ENCODE measurements at regions not wholly inside any gene's neighbourhood (a gene's known extent, or its start where the extent isn't known, plus 50 kb on each side); places are given as distances from the start of the nearest gene placed in this dataset.

DNA sequence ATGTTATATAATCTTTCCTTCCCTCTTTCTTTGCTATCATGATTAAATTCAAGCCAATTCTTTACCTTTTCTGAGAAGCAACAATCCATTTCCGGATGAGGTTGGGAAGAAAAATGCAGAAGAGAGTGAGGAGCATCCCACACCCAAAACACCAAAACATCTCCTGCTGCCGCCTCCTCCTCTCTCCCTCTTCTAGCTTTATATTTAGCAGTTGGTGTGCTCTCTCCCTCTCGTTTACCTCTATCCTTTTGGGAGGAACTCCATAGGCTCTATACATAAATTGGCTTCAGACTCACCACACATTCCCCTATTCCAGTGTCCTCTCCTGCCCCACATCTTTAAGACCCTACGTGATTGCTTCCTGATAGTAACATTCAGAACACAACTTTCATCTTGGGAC, 332.2 kb upstream of the PLXNA2 start:
- intact Hi-C loops (cut with DNase I; ENCODE audit: low total_unique reads) (no loop called here), in situ Hi-C loops (cut with MboI; ENCODE audit: low pct_ligation_motif_present in 1 of 4, low pct_unique_long_range_greater_than_20kb in 1 of 4, low sequenced_read_pairs in 3 of 4) (no loop called here)

GRCh38 chr1:208577381-208577905, 333.3 kb upstream of the PLXNA2 start:
- WGBS, 2 donors (ENCODE audit: low coverage in 1 of 2): 89% methylated on average over 1 of the region's 1 CpG; no CpG with 5 or more reads in 1 of the 2 donors
- H3K27ac ChIP-seq: no peak overlapping the region
- TF ChIP-seq, protein P1, sequence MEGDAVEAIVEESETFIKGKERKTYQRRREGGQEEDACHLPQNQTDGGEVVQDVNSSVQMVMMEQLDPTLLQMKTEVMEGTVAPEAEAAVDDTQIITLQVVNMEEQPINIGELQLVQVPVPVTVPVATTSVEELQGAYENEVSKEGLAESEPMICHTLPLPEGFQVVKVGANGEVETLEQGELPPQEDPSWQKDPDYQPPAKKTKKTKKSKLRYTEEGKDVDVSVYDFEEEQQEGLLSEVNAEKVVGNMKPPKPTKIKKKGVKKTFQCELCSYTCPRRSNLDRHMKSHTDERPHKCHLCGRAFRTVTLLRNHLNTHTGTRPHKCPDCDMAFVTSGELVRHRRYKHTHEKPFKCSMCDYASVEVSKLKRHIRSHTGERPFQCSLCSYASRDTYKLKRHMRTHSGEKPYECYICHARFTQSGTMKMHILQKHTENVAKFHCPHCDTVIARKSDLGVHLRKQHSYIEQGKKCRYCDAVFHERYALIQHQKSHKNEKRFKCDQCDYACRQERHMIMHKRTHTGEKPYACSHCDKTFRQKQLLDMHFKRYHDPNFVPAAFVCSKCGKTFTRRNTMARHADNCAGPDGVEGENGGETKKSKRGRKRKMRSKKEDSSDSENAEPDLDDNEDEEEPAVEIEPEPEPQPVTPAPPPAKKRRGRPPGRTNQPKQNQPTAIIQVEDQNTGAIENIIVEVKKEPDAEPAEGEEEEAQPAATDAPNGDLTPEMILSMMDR (IDR thresholded peaks at IDR 0.05): no peak
- TF ChIP-seq POLR2AphosphoS5 (IDR thresholded peaks at IDR 0.05) (no peak), POLR2A (IDR thresholded peaks at IDR 0.05) (no peak), EP300 (IDR thresholded peaks at IDR 0.05; ENCODE audit: low read depth) (no peak)
- in situ Hi-C loops (cut with MboI; ENCODE audit: low pct_ligation_motif_present in 1 of 4, low pct_unique_long_range_greater_than_20kb in 1 of 4, low sequenced_read_pairs in 3 of 4) (no loop called here), intact Hi-C loops (cut with DNase I; ENCODE audit: low total_unique reads) (no loop called here)
- H3K4me1 ChIP-seq: no peaks in the 10 kb centered on the region
- DNase-seq: no peak
- no peaks in the 10 kb centered on the region for H3K36me3 ChIP-seq
- H3K9me3 ChIP-seq: no peaks in the 10 kb centered on the region
- H3K27me3 ChIP-seq: no peaks in the 10 kb centered on the region
- no peak overlapping the region for H3K4me3 ChIP-seq

More for the DNA sequence above, 332.2 kb upstream of the PLXNA2 start:
- Histone ChIP-seq H3K36me3 (no peaks in the 10 kb centered on the region), H3K9me3 (no peaks in the 10 kb centered on the region), H3K27ac (no peak overlapping the region), H3K4me3 (no peak overlapping the region), H3K4me1 (no peaks in the 10 kb centered on the region), H3K27me3 (no peaks in the 10 kb centered on the region)
- TF ChIP-seq POLR2A (IDR thresholded peaks at IDR 0.05): no peak
- TF ChIP-seq, protein P1 (IDR thresholded peaks at IDR 0.05): no peak
- TF ChIP-seq EP300 (IDR thresholded peaks at IDR 0.05; ENCODE audit: low read depth): no peak
- no peak for TF ChIP-seq POLR2AphosphoS5 (IDR thresholded peaks at IDR 0.05)
- no peak for DNase-seq
- WGBS, 2 donors (ENCODE audit: low coverage in 1 of 2): 74 to 85% methylated on average over 4 of the region's 4 CpGs

DNA sequence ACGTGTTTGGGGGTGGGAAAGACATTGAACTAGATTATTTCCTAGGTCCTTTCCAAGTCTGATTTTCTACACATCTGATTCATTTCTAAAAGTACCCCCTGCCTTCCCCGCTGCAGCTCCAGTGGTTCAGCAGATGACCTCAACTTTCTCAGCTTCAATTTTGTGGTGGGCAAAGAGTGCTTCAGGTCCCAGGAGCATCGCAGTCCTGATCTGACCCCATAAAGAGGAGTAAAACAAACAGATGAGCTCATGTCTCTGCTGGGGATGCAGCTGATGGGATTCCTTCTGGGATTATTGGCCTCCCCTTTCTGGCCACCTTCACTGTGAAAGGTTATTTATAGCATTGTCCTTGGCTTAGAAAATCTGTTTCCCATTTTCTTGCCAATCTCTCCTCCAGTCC, 337.0 kb upstream of the PLXNA2 start:
- WGBS, 2 donors (ENCODE audit: low coverage in 1 of 2): 48 to 72% methylated on average over 2 to 3 of the region's 3 CpGs

DNA sequence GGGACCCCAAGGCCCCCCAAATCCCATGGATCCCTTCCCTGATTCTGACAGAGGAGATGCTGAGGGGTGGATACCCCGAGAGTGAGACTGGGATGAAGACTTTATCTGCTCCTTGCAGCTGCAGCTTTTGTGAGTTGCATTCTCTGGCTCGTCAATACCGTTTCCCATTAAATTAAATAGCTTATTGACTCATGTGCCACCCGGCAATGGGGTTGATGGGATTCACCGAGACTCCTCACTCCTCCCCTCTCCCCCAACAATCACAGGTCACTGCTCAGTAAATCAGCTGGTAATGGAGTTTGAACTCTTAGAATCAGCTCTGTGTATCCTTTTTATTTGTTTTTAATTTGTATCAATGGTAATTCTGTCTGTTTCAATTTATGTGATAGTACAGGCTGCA, 337.5 kb upstream of the PLXNA2 start:
- TF ChIP-seq, protein P1 (IDR thresholded peaks at IDR 0.05): no peak
- no peak for TF ChIP-seq POLR2A (IDR thresholded peaks at IDR 0.05)
- in situ Hi-C loops (cut with MboI; ENCODE audit: low pct_ligation_motif_present in 1 of 4, low pct_unique_long_range_greater_than_20kb in 1 of 4, low sequenced_read_pairs in 3 of 4) (no loop called here), intact Hi-C loops (cut with DNase I; ENCODE audit: low total_unique reads) (no loop called here)
- Histone ChIP-seq H3K4me3 (no peak overlapping the region), H3K36me3 (no peaks in the 10 kb centered on the region), H3K9me3 (no peaks in the 10 kb centered on the region), H3K27me3 (no peaks in the 10 kb centered on the region), H3K27ac (no peak overlapping the region), H3K4me1 (no peaks in the 10 kb centered on the region)
- no peak for DNase-seq
- 83 to 87% methylated on average over 2 to 5 of the region's 5 CpGs for WGBS, 2 donors (ENCODE audit: low coverage in 1 of 2)

More for the DNA sequence above, 337.0 kb upstream of the PLXNA2 start:
- Histone ChIP-seq H3K4me1 (no peaks in the 10 kb centered on the region), H3K4me3 (no peak overlapping the region), H3K36me3 (no peaks in the 10 kb centered on the region), H3K9me3 (no peaks in the 10 kb centered on the region), H3K27me3 (no peaks in the 10 kb centered on the region), H3K27ac (no peak overlapping the region)
- intact Hi-C loops (cut with DNase I; ENCODE audit: low total_unique reads) (no loop called here), in situ Hi-C loops (cut with MboI; ENCODE audit: low pct_ligation_motif_present in 1 of 4, low pct_unique_long_range_greater_than_20kb in 1 of 4, low sequenced_read_pairs in 3 of 4) (no loop called here)
- no peak for DNase-seq
- TF ChIP-seq POLR2AphosphoS5 (IDR thresholded peaks at IDR 0.05): no peak
- no peak for TF ChIP-seq POLR2A (IDR thresholded peaks at IDR 0.05)
- TF ChIP-seq, protein P1 (IDR thresholded peaks at IDR 0.05): no peak
- TF ChIP-seq EP300 (IDR thresholded peaks at IDR 0.05; ENCODE audit: low read depth): no peak
